GM12872 (cell line): ENCODE measurements at regions not wholly inside any gene's neighbourhood (a gene's known extent, or its start where the extent isn't known, plus 50 kb on each side); places are given as distances from the start of the nearest gene placed in this dataset.

ENCODE experiments used
- CTCF ChIP-seq: IDR thresholded peaks from 3 replicates; pipeline ENCODE4 v1.5.1; 2011; ENCODE audit warnings: low read depth, mild to moderate bottlenecking, low read length, moderate library complexity; ENCODE audit not compliant: insufficient read depth

- no peak for TF ChIP-seq CTCF
Measured at GRCh38 chr10:128574581-128575210, 448.5 kb upstream of the MKI67 start.

DNA sequence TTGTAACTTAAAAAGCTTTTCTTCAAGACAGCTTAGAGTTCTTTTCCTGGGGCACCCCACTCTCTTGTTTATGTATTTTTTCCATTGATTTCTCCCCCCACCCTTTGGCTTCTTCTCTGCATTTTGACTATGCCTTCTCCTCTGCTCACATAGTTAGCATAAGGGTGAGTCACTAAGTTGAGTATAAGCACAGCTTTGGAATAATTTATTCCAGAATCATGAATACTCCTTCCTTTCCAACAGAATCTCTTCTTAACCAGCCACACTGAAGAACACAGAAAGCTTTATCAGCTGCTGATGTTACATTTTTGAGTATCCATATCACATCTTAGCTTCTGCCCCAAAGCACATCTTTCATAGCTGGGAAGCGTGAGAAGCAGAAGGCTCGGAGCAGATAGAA is 449.5 kb upstream of the MKI67 start:
- no peak for TF ChIP-seq CTCF

- no peak for TF ChIP-seq CTCF
Measured at GRCh38 chr10:128576336-128576735, 450.1 kb upstream of the MKI67 start.

DNA sequence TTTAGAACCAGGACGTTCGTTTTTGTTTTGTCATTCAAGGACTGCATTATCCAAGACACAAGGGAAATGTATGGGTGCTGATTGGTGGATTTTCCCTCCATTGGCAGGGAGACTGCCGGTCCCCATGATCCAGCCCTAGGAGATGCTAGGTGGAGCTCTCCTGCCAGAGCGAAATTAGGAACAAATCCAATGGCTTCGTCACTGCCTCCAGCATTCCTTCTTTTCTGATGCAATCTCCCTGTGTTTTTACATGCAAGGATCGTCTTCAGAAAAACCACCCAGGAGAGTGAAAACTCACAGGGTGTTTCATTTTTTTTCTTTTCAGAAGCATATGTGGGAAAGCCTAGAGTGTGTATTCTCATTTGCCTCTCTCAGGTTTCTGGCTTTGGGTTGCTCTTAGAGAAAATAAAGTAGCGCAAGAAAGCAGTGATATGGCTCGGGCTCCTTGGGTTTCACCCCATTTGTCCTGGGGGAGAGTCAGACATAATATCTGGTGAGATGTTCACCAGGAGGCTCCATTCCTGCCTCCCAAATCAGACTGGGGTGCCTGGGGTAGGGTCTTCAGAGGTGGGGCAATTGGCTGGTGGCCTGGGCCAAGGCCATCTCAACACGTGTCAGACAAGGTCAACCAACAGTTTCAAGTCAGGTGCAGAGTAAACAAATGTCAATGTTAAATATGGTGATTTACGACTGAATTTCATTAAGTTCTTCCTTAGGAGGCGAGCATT is 450.9 kb upstream of the MKI67 start:
- TF ChIP-seq CTCF: no peak

GRCh38 chr10:128577958-128578750 is 451.9 kb upstream of the MKI67 start:
- TF ChIP-seq CTCF: no peak

- TF ChIP-seq CTCF: no peak
Measured at GRCh38 chr10:128578766-128579165, 452.5 kb upstream of the MKI67 start.

DNA sequence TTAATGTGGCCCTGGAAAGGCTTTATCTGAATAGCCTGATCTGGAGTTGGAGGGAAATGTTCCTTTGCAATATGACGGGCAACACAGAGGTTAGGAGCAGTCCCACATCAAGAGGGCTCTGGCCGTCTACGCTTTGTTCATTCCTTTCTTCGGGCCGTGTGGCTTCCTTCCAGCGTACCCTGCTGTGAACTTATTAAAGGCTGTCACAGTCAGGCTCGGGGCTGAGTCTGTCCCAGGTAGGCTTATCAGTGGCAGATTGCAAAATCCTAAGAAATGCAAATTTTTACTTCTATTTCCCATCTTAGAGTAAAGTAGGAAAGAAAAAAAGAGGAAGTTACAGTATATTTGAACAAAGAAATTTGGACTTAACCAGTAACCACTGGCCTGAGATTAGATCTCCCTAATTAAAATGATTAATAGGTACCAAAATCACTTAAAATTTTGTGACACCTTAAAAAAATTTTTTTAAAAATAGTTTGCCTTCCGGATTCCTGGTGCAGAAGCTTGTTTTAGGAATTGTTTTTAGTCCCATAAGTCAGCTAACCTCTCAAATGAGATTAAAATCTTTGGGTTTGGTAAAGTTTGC is 453.1 kb upstream of the MKI67 start:
- TF ChIP-seq CTCF: no peak
